Activated CD4-positive, alpha-beta T cell treated with anti-CD3 and anti-CD28 coated beads, Interleukin-2, amount 10 ng/mL, durations not matched to agents 24 days and 14 days (primary cell): ENCODE measurements at regions not wholly inside any gene's neighbourhood (a gene's known extent, or its start where the extent isn't known, plus 50 kb on each side); places are given as distances from the start of the nearest gene placed in this dataset.
"Not testable (repeated sequence)": the region's sequence is repeated elsewhere in the genome, so short reads cannot be mapped to it uniquely, and the experiment has no call there.

Experiments
- DNase-seq: peaks from one replicate; pipeline ENCODE4 v3.0.0; 2022
- H3K27ac Mint-ChIP-seq: one replicate; pipeline ENCODE4 v1.8.0; 2022; ENCODE audit warnings: mild to moderate bottlenecking, mixed read lengths
- H3K27me3 Mint-ChIP-seq: one replicate; pipeline ENCODE4 v1.8.0; 2022; ENCODE audit warnings: mixed read lengths
- H3K36me3 Mint-ChIP-seq: one replicate; pipeline ENCODE4 v1.8.0; 2022; ENCODE audit warnings: low read depth, mild to moderate bottlenecking, mixed read lengths
- H3K4me1 Mint-ChIP-seq: one replicate; pipeline ENCODE4 v1.8.0; 2021; ENCODE audit warnings: mixed read lengths
- H3K4me3 Mint-ChIP-seq: one replicate; pipeline ENCODE4 v1.8.0; 2022; ENCODE audit warnings: mild to moderate bottlenecking, moderate library complexity, mixed read lengths
- H3K9me3 Mint-ChIP-seq: one replicate; pipeline ENCODE4 v1.8.0; 2021; ENCODE audit warnings: mixed read lengths
- intact Hi-C: fragments of 100-400 bp; cut with micrococcal nuclease; formaldehyde crosslinking; loops from one replicate; pipeline ENCODE4 v1.15.1; 2023

DNA sequence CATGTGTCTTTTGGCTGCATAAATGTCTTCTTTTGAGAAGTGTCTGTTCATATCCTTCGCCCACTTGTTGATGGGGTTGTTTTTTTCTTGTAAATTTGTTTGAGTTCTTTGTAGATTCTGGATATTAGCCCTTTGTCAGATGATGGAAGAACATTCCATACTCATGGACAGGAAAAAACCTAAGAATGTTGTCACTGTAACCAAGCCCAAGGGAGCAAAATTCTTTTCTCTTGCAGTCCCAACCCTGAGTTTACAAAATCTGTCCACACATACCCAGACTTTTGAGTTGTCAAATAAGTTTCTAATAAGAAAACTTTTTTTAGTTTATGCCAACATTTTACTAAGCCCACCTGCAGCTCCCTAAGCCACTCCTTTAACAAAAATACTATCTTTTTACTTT lies 408.2 kb upstream of the FAT1 start:
- H3K36me3 Mint-ChIP-seq, H3K27ac Mint-ChIP-seq, H3K4me3 Mint-ChIP-seq, DNase-seq, H3K4me1 Mint-ChIP-seq, intact Hi-C loops, H3K27me3 Mint-ChIP-seq: not testable (repeated sequence)
- H3K9me3 Mint-ChIP-seq = peaks cover 11% of the 10 kb centered on the region

DNA sequence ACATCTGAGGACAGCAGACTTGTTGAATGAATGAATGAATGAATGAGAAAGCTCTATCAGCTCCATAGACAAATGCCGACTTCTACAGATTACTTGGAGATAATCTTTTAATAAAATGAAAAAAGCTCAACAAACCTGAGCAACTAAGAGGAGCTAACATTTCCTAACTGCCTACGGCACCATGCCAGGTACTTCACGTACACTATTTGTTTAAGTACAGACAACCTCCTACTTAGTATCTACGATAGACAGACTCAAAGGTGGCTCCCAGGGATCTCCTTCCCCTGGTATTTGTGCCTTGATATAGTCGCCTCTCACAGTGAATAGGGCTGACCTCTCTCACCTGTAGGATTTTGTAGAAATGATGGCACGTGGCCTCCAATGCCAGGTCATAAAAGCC lies 412.2 kb upstream of the FAT1 start:
- intact Hi-C loops = no loop called here
- Mint-ChIP-seq H3K9me3 (peaks cover 3% of the 10 kb centered on the region), H3K4me1 (no peaks in the 10 kb centered on the region), H3K36me3 (no peaks in the 10 kb centered on the region), H3K27ac (no peak overlapping the region), H3K4me3 (no peak overlapping the region), H3K27me3 (no peaks in the 10 kb centered on the region)
- DNase-seq = no peak

DNA sequence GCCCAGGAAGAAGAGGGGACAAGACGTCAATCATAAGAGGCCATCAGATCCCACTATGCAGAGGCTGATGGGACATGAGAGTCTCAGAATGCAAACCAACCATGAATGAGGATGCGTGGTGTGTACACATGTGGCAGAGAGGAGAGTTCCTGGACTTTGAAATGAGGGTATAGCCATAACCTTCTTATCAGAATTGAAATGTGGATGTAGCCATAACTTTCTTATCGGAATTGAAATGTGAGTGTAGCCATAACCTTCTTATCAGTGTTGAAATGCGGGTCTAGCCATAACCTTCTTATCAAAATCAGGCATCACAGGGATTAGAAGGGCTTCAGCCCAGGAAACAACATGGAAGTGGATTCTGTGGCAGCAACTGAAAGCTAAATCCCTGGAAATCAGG lies 415.5 kb upstream of the FAT1 start:
- intact Hi-C loops = no loop called here
- Mint-ChIP-seq H3K27ac (no peak overlapping the region), H3K4me3 (no peak overlapping the region), H3K4me1 (no peaks in the 10 kb centered on the region), H3K36me3 (no peaks in the 10 kb centered on the region), H3K9me3 (peaks cover 3% of the 10 kb centered on the region), H3K27me3 (no peaks in the 10 kb centered on the region)
- no peak for DNase-seq

DNA sequence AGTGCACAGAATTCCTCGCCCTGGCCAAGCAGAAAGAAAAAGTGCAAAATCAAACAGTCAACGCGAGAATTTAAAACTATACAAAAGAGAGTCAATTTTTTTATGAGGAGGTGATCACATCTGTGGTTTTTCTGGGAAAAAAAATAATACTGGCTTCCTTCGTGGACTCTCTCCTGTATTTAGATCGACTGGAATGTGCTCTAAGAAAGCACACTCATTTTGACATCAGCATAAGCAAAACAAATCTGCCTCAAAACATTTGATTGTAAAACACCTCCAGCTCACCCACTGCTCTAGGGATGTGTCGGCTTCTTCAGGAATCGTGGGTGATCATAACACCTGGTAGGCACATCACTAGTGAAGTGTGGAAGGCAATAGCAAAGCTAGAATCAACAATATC lies 417.4 kb upstream of the FAT1 start:
- intact Hi-C loops = no loop called here
- H3K27me3 Mint-ChIP-seq = no peaks in the 10 kb centered on the region

DNA sequence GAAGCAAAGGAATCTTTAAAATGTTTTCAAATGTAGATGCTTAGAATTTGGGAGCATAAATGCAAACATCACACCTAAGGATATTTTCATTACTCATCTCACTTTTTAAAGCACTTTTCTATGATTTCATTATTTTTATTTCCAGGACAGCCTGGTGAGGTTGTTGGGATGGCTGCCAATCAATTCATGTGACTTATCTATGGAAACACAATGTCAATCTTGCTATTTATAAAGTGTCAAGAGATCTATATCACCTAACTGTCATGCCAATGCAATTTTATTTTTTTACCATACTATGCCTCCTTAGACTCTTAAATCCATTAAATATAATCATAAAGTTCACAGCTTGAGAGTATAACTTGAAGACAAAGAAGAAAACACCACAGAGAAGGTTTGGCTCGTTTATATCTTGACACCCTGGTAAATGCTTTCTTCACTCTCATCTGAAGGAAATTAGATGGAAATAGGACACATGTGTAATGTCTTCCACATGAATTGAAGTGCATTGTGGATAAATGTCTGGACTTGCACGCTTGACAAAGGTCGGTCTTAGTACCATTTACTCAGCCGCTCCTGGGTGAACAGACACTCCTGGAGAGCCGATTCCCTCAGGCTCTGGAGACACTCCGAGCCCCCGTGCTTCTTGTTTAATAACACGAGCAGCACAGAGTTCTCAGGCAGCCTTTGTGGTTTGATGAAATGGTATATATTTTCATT lies 425.7 kb upstream of the FAT1 start:
- H3K36me3 Mint-ChIP-seq = no peaks in the 10 kb centered on the region
- H3K4me3 Mint-ChIP-seq = no peak overlapping the region
- intact Hi-C loops = no loop called here
- no peaks in the 10 kb centered on the region for H3K27me3 Mint-ChIP-seq
- no peaks in the 10 kb centered on the region for H3K4me1 Mint-ChIP-seq
- no peak overlapping the region for H3K27ac Mint-ChIP-seq
- DNase-seq = no peak
- H3K9me3 Mint-ChIP-seq = no peaks in the 10 kb centered on the region

More for the DNA sequence above, 417.4 kb upstream of the FAT1 start:
- DNase-seq = no peak
- H3K36me3 Mint-ChIP-seq = no peaks in the 10 kb centered on the region
- no peaks in the 10 kb centered on the region for H3K4me1 Mint-ChIP-seq
- H3K4me3 Mint-ChIP-seq = no peak overlapping the region
- H3K27ac Mint-ChIP-seq = no peak overlapping the region
- H3K9me3 Mint-ChIP-seq = no peaks in the 10 kb centered on the region

DNA sequence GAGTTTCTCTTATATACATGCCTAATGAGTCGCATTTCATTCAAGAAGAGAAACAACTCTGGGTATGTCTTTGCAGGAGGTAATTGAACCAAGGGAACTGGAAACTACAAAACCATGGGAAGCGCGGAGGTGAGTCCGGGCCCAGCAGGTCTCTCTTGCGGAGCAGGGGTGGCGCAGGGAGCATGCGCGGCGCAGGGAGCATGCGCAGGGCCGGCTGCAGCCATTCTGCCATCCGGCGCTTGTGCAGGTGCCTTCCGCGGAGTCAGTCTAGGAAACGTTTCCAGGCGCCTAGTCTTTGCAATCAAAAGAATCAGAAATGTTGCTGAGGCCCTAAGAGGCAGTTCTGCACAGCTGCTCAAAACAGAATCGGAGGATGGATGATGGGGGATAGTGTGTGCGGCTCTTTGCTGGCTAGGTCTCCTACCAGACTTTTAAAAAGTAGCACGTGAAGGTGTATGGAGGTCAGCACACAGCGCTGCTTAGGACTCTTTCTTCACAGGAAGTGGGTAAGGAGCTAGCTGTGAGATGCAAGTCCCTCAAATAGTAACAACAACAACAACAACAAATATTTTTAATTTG lies 433.8 kb upstream of the FAT1 start:
- intact Hi-C loops = no loop called here
- no peaks in the 10 kb centered on the region for H3K27me3 Mint-ChIP-seq
- H3K36me3 Mint-ChIP-seq = no peaks in the 10 kb centered on the region
- H3K27ac Mint-ChIP-seq = no peak overlapping the region
- no peak for DNase-seq
- no peaks in the 10 kb centered on the region for H3K4me1 Mint-ChIP-seq
- no peaks in the 10 kb centered on the region for H3K9me3 Mint-ChIP-seq
- no peak overlapping the region for H3K4me3 Mint-ChIP-seq

DNA sequence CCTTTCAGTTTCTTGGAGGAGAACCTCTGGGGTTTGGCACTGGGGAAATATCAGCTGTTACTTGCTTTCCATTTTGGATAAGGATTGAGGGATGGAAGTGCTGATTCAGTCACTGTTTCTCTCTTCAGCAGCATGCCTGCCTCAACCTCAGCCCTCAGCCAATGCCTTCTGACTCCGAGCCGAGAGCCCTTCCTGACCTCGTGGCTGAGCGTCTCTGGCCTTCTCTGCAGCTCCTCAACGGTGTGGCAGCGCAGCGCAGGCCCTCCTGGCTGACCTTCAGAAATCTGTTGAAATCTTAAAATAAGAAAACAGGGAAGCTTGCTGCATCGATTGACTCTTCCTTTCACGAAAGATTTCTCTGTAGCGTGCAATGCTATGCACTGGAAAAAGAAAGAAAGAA lies 434.3 kb upstream of the FAT1 start:
- intact Hi-C loops = no loop called here
- no peaks in the 10 kb centered on the region for H3K9me3 Mint-ChIP-seq

DNA sequence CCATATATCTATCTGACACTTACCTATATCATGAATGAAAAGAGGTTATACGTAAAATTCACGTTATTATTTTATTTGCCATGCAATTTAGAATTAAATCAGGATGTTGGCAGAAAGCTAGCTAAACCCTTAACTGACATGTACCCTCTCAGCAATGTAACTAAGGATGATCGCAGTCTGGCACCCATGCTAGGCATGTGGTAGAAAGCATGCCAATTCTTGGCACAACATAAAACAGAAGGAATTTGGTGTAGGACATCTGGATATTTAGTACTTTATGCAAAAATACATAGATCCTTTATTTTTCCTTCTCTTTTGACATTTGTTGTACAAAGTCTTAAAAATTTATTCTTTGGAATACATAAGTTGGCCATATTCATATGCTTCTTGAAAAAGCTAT lies 436.8 kb upstream of the FAT1 start:
- Mint-ChIP-seq H3K36me3 (no peaks in the 10 kb centered on the region), H3K4me3 (no peak overlapping the region)

More for the DNA sequence above, 434.3 kb upstream of the FAT1 start:
- Mint-ChIP-seq H3K27ac (no peak overlapping the region), H3K27me3 (no peaks in the 10 kb centered on the region), H3K4me1 (no peaks in the 10 kb centered on the region), H3K4me3 (no peak overlapping the region), H3K36me3 (no peaks in the 10 kb centered on the region)
- no peak for DNase-seq

DNA sequence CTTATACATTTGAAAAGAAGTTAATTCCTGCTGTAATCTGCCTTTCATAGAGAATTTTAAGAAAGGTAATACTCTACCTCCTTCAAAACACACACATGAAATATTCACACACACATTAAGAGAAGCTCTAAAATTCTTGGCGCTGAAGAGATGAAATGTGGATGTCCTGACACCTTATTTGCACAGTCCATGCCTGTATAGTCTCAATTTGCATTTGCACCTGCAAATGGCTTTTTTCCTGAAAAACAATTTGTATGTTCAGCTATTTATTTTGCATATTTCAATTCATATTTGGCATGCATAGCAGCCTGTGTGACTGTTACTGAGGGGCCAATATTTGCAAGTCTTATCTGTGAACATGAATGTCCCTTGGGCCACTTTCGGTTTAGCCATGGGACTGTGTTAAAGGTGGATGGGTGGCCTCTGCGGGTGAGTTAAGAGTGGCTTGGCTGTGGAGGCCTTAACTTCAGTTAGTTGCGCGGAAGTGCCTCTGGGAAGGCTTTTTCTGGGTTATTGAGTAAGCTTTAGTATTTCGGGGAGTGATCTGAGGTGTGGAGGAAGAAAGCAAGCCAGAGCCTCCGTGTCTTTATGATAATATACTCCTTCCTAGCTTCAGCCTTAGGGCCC lies 443.3 kb upstream of the FAT1 start:
- Mint-ChIP-seq H3K4me1 (no peaks in the 10 kb centered on the region), H3K9me3 (no peaks in the 10 kb centered on the region), H3K27ac (no peak overlapping the region), H3K27me3 (no peaks in the 10 kb centered on the region), H3K36me3 (no peaks in the 10 kb centered on the region), H3K4me3 (no peak overlapping the region)
- no peak for DNase-seq
- intact Hi-C loops = no loop called here

More for the DNA sequence above, 436.8 kb upstream of the FAT1 start:
- no peak for DNase-seq
- H3K4me1 Mint-ChIP-seq = no peaks in the 10 kb centered on the region
- intact Hi-C loops = no loop called here
- no peaks in the 10 kb centered on the region for H3K9me3 Mint-ChIP-seq
- no peak overlapping the region for H3K27ac Mint-ChIP-seq
- no peaks in the 10 kb centered on the region for H3K27me3 Mint-ChIP-seq

DNA sequence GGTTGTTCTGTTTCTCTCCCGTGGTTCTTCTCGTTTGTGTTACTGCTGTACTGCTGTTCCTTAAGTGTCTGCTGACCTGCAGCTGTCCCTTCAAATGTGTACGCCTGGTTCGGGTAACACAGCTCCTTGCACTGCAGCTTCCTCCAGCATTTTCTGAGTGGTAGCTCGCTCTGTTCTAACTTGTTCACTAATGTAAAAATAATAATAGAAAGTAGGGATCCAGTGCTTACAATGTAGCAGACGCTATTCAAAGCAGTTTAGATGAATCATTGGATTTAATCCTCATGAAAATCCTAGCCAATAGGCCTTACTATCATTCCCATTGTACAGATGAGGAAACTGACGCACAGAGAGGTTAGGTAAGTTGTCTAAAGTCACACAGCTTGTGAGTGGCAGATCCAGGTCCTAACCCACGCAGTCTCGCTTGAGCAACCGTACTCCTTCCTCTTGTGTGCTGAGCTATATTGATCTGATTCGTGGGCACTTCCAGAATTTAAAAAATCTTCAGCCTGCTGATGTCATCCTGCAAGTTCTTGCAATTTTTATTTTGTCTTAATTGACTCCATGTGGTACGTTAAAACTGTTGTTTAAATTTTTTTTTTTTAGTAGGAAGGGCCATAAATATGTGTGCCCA lies 448.2 kb upstream of the FAT1 start:
- Mint-ChIP-seq H3K9me3 (no peaks in the 10 kb centered on the region), H3K36me3 (no peaks in the 10 kb centered on the region), H3K4me1 (no peaks in the 10 kb centered on the region), H3K4me3 (no peak overlapping the region), H3K27me3 (no peaks in the 10 kb centered on the region), H3K27ac (no peak overlapping the region)
- no peak for DNase-seq
- intact Hi-C loops = no loop called here

DNA sequence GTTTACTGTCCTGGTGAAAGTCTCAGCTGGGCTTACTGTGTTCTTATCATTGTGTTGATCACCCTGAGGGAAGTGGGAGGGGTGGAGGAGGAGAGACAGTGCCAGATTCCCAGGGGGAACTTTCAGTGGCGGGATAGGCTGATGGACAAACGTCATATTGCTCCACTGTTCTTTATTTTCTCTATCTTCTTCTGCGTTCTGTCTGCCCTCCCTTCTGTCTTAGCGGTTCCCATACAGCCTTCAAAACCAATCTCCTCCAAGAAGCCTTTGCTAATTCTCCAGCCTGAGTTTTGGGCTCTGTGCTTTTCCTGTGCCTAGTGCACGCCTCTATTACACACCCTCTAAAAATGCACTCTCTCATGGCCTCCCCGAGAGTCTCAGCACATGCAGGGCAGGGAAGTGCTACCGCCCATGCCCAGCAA lies 448.7 kb upstream of the FAT1 start:
- no peak for DNase-seq
- Mint-ChIP-seq H3K4me3 (no peak overlapping the region), H3K9me3 (no peaks in the 10 kb centered on the region), H3K27ac (no peak overlapping the region), H3K36me3 (no peaks in the 10 kb centered on the region), H3K27me3 (no peaks in the 10 kb centered on the region), H3K4me1 (no peaks in the 10 kb centered on the region)
- intact Hi-C loops = no loop called here

DNA sequence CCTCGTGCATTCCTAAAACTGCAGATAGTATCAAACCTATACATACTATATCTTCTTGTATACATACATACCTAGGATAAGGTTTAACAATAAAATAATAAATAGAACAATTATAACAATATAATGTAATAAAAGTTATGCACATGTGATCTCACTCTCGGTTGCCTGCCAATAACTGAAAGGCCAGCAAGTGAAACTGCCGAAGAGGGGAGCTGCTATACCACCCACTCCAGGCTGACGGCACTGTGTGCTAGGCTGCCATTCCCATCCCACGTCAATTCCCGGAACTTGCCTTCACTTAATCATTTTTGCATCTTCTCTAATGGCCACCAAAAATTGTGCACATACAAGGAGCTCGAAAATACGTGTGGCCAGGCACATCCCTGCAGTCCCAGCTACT lies 451.1 kb upstream of the FAT1 start:
- intact Hi-C loops = no loop called here
- no peaks in the 10 kb centered on the region for H3K4me1 Mint-ChIP-seq
- no peak overlapping the region for H3K4me3 Mint-ChIP-seq
- no peak for DNase-seq
- H3K27me3 Mint-ChIP-seq = no peaks in the 10 kb centered on the region
- no peaks in the 10 kb centered on the region for H3K36me3 Mint-ChIP-seq
- H3K27ac Mint-ChIP-seq = no peak overlapping the region
- H3K9me3 Mint-ChIP-seq = no peaks in the 10 kb centered on the region

DNA sequence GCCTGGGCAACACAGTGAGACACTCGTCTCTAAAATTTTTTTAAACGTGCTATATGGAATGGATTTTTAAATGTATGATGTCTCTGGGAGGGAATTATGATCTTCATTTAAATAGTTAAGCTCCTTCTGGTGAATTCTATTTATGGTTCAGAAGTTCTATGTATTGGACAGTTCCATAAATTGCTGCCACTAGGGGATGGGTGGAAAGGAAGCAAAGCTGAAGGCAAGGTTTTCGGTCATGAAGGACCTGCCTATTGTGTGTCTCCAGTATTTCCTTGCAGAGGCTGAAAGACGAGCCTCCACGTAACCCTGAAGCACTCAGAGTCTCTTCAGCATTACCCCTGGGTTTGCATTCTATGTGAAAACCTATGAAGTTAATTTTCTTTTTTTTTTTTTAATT lies 451.5 kb upstream of the FAT1 start:
- no peak for DNase-seq
- Mint-ChIP-seq H3K4me1 (no peaks in the 10 kb centered on the region), H3K9me3 (no peaks in the 10 kb centered on the region), H3K4me3 (no peak overlapping the region), H3K27me3 (no peaks in the 10 kb centered on the region), H3K36me3 (no peaks in the 10 kb centered on the region), H3K27ac (no peak overlapping the region)
- intact Hi-C loops = no loop called here

DNA sequence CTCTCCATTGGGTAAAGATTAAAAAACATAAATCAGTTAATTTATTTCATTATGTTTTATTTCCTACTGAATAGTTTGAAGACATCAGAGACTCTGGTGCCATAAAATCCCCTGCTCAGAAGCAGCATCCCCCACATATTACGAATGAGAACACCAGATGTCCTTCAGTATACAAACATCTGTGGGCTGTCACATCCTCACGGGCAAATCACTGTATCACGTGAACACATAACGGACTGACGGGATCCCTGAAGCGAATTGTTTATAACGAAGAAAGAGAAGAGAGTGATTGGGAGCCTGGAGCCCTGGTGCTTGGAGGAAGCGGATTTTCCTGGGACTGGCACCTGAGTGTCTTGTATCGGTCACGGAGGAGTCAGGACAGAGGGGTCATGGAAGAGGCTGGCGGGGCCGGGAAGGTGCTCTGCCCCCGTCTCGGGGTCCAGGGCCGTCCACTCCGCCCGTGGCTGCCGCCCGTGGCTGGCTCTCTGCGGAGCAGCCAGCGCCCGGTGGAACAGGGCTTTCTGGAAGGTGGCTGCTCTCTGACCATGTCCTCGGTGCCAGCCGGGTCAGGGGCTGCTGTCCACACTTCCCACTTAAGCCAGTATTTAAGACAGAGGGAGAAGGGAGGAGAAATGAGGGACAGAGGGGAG lies 452.7 kb upstream of the FAT1 start:
- Mint-ChIP-seq H3K4me1 (no peaks in the 10 kb centered on the region), H3K9me3 (no peaks in the 10 kb centered on the region), H3K36me3 (no peaks in the 10 kb centered on the region), H3K27me3 (no peaks in the 10 kb centered on the region), H3K4me3 (no peak overlapping the region), H3K27ac (no peak overlapping the region)
- no peak for DNase-seq
- intact Hi-C loops = no loop called here
